ENCODE measurements at regions not wholly inside any gene's neighbourhood (a gene's known extent, or its start where the extent isn't known, plus 50 kb on each side); places are given as distances from the start of the nearest gene placed in this dataset.

GRCh38 chr13:55219538-55219937, 1921.2 kb upstream of the PRR20A start:
- TF ChIP-seq CTCF (IDR thresholded peaks at IDR 0.05) (no peak), POLR2AphosphoS5 (IDR thresholded peaks at IDR 0.05) (no peak)

Measured in esophagus muscularis mucosa (tissue), 3 donors.